Stimulated activated CD8-positive, alpha-beta memory T cell treated with anti-CD3 and anti-CD28 coated beads, Interleukin-4, amount 100 ng/mL, for 1 hour (primary cell): ENCODE measurements at regions not wholly inside any gene's neighbourhood (a gene's known extent, or its start where the extent isn't known, plus 50 kb on each side); places are given as distances from the start of the nearest gene placed in this dataset.

Experiments used
- DNase-seq, 2 donors: peaks; one replicate each; pipeline ENCODE4 v3.0.0-alpha.2; 2020; ENCODE audit warnings: low read depth in 2 of 2, low spot score in 1 of 2

GRCh38 chr5:10853154-10853553 is 92.1 kb upstream of the DAP start:
- no peak for DNase-seq

GRCh38 chr5:10849278-10849677 is 88.2 kb upstream of the DAP start:
- no peak for DNase-seq

GRCh38 chr5:10844016-10844415 is 83.0 kb upstream of the DAP start:
- DNase-seq: no peak

GRCh38 chr5:10842823-10843222 is 81.8 kb upstream of the DAP start:
- DNase-seq: no peak

- DNase-seq: no peak
Measured at GRCh38 chr5:10839916-10840599, 79.0 kb upstream of the DAP start.

- no peak for DNase-seq
Measured at GRCh38 chr5:10839118-10839517, 78.1 kb upstream of the DAP start.

- DNase-seq: no peak
Measured at GRCh38 chr5:10838038-10838437, 77.0 kb upstream of the DAP start.

- DNase-seq: no peak
Measured at GRCh38 chr5:10836986-10837385, 76.0 kb upstream of the DAP start.

- DNase-seq: no peak
Measured at GRCh38 chr5:10834695-10835094, 73.7 kb upstream of the DAP start.

- DNase-seq: no peak
Measured at GRCh38 chr5:10832987-10833386, 72.0 kb upstream of the DAP start.

GRCh38 chr5:10832421-10832820 is 71.4 kb upstream of the DAP start:
- DNase-seq: no peak

GRCh38 chr5:10831419-10831818 is 70.4 kb upstream of the DAP start:
- DNase-seq: no peak

- no peak for DNase-seq
Measured at GRCh38 chr5:10828241-10828640, 67.2 kb upstream of the DAP start.

GRCh38 chr5:10827571-10827970 is 66.5 kb upstream of the DAP start:
- DNase-seq: no peak

GRCh38 chr5:10826971-10827370 is 65.9 kb upstream of the DAP start:
- DNase-seq: no peak

- DNase-seq: no peak
Measured at GRCh38 chr5:10825897-10826644, 65.0 kb upstream of the DAP start.

- no peak for DNase-seq
Measured at GRCh38 chr5:10812218-10812617, 51.2 kb upstream of the DAP start.
